ENCODE measurements at regions not wholly inside any gene's neighbourhood (a gene's known extent, or its start where the extent isn't known, plus 50 kb on each side); places are given as distances from the start of the nearest gene placed in this dataset.

GRCh38 chrX:15977644-15978043, 123.0 kb upstream of the AP1S2 start:
- Histone ChIP-seq H3K27me3 (ENCODE audit: insufficient read depth) (no peaks in the 10 kb centered on the region; the same call in 1 of the 2 replicates), H3K4me2 (no peak overlapping the region), H2AFZ (ENCODE audit: low read depth) (no peak overlapping the region), H3K4me3 (ENCODE audit: low read depth in 2 of 2, low read length in 1 of 2) (no peak overlapping the region), H4K20me1 (ENCODE audit: insufficient read depth) (no peaks in the 10 kb centered on the region), H3K79me2 (ENCODE audit: insufficient read depth) (no peaks in the 10 kb centered on the region), H3K27ac (ENCODE audit: low read depth in 2 of 2, low read length in 1 of 2) (no peak overlapping the region), H3F3A (replicated peaks; ENCODE audit: insufficient read depth) (no peaks in the 10 kb centered on the region), H3K4me1 (ENCODE audit: control insufficient read depth in 1 of 2, insufficient read depth in 2 of 2, low read depth in 1 of 2, low read length in 1 of 2) (no peaks in the 10 kb centered on the region; a peak in 2 of 4 replicates), H3K9ac (no peak overlapping the region), H3K9me2 (no peaks in the 10 kb centered on the region), H3K9me3 (no peaks in the 10 kb centered on the region), H3K36me3 (replicated peaks in 1 of 2; ENCODE audit: control insufficient read depth in 1 of 2, insufficient read depth in 2 of 2, low read length in 1 of 2) (no peaks in the 10 kb centered on the region)
- no peak for DNase-seq
- POLR2A ChIA-PET = interaction anchor here (0.9 kb wide), 1 partner anchor 122 kb away, joined by 4 read pairs; no protein-coding TSS in a partner anchor
- TF ChIP-seq EP300 (IDR thresholded peaks at IDR 0.05; ENCODE audit: borderline replicate concordance in 1 of 2, low read depth in 1 of 2, low read length in 1 of 2) = no peak
- no peak for TF ChIP-seq RFX5 (IDR thresholded peaks at IDR 0.05; ENCODE audit: low read length)
- WGBS (ENCODE audit: low lambda C conversion rate) = 20% methylated on average over 3 of the region's 3 CpGs
- CTCF ChIA-PET = interaction anchor here (1.5 kb wide), 1 partner anchor 10 kb away, joined by 3 read pairs; no protein-coding TSS in a partner anchor

- Histone ChIP-seq H3K27ac (ENCODE audit: low read depth in 2 of 2, low read length in 1 of 2) (no peak overlapping the region), H3K27me3 (ENCODE audit: insufficient read depth) (no peaks in the 10 kb centered on the region; the same call in 1 of the 2 replicates), H3K79me2 (ENCODE audit: insufficient read depth) (no peaks in the 10 kb centered on the region), H3K9me2 (no peaks in the 10 kb centered on the region), H3K9me3 (no peaks in the 10 kb centered on the region), H3K9ac (no peak overlapping the region), H2AFZ (ENCODE audit: low read depth) (no peak overlapping the region), H3K4me2 (no peak overlapping the region), H3K4me3 (ENCODE audit: low read depth in 2 of 2, low read length in 1 of 2) (no peak overlapping the region), H4K20me1 (ENCODE audit: insufficient read depth) (no peaks in the 10 kb centered on the region), H3F3A (replicated peaks; ENCODE audit: insufficient read depth) (no peaks in the 10 kb centered on the region), H3K36me3 (replicated peaks in 1 of 2; ENCODE audit: control insufficient read depth in 1 of 2, insufficient read depth in 2 of 2, low read length in 1 of 2) (no peaks in the 10 kb centered on the region), H3K4me1 (ENCODE audit: control insufficient read depth in 1 of 2, insufficient read depth in 2 of 2, low read depth in 1 of 2, low read length in 1 of 2) (no peaks in the 10 kb centered on the region; a peak in 2 of 4 replicates)
- ChIA-PET POLR2A (no interaction called here), CTCF (no interaction called here)
- DNase-seq = no peak
- 47% methylated on average over 1 of the region's 1 CpG for WGBS (ENCODE audit: low lambda C conversion rate)
- TF ChIP-seq POLR2AphosphoS5 (IDR thresholded peaks at IDR 0.05; ENCODE audit: low read depth, low read length) (no peak), NRF1 (IDR thresholded peaks at IDR 0.05; ENCODE audit: low read depth, low read length) (no peak), EP300 (IDR thresholded peaks at IDR 0.05; ENCODE audit: borderline replicate concordance in 1 of 2, low read depth in 1 of 2, low read length in 1 of 2) (no peak), ELF1 (IDR thresholded peaks at IDR 0.05) (no peak), JUND (IDR thresholded peaks at IDR 0.05) (no peak), SIN3A (IDR thresholded peaks at IDR 0.05; ENCODE audit: borderline replicate concordance, low read depth, low read length) (no peak), REST (IDR thresholded peaks at IDR 0.05; ENCODE audit: low read depth, low read length) (no peak), MAX (IDR thresholded peaks at IDR 0.05; ENCODE audit: low read depth) (no peak), IRF3 (IDR thresholded peaks at IDR 0.05; ENCODE audit: low read depth, low read length) (no peak), TEAD4 (IDR thresholded peaks at IDR 0.05; ENCODE audit: borderline replicate concordance, insufficient read depth) (no peak), USF2 (IDR thresholded peaks at IDR 0.05; ENCODE audit: borderline replicate concordance, low read depth, low read length) (no peak)
These were observed 121.8 kb upstream of the AP1S2 start for GRCh38 chrX:15976396-15976795.
